Right atrium auricular region (tissue), 2 donors: ENCODE measurements at regions not wholly inside any gene's neighbourhood (a gene's known extent, or its start where the extent isn't known, plus 50 kb on each side); places are given as distances from the start of the nearest gene placed in this dataset.

Source experiments
- DNase-seq: peaks from one replicate; pipeline ENCODE4 v3.0.0-alpha.2; 2019; ENCODE audit warnings: low spot score
- H3K27ac ChIP-seq, 2 donors: fragments of 200-600 bp; sonication (generic); 1 replicate in 1 of 2; 2 replicates in 1 of 2; pipeline ENCODE4 v1.5.1; 2016 to 2019
- H3K27me3 ChIP-seq, 2 donors: fragments of 200-600 bp; sonication (generic); one replicate each; pipeline versions ENCODE4 v1.5.1 to v1.6.0; 2017 to 2019
- H3K36me3 ChIP-seq: fragments of 200-600 bp; sonication (generic); one replicate; pipeline ENCODE4 v1.5.1; 2016
- H3K4me1 ChIP-seq, 2 donors: fragments of 200-600 bp; sonication (generic); one replicate each; pipeline versions ENCODE4 v1.5.1 to v1.6.0; 2017 to 2019
- H3K4me3 ChIP-seq, 2 donors: fragments of 200-600 bp; sonication (generic); 1 replicate in 1 of 2; 2 replicates in 1 of 2; pipeline ENCODE4 v1.5.1; 2017 to 2019; ENCODE audit warnings: mild to moderate bottlenecking in 1 of 2, moderate library complexity in 1 of 2
- H3K9me3 ChIP-seq, 2 donors: fragments of 200-600 bp; sonication (generic); one replicate each; pipeline ENCODE4 v1.5.1; 2019
- CTCF ChIP-seq, 2 donors: fragments of 200-600 bp; sonication (generic); IDR thresholded peaks; one replicate each; pipeline ENCODE4 v1.5.1; 2019; ENCODE audit warnings: antibody characterized with exemption in 2 of 2

- Histone ChIP-seq H3K27ac (no peak overlapping the region), H3K4me3 (no peak overlapping the region), H3K9me3 (no peaks in the 10 kb centered on the region), H3K27me3 (no peaks in the 10 kb centered on the region), H3K4me1 (no peaks in the 10 kb centered on the region), H3K36me3 (no peaks in the 10 kb centered on the region)
- DNase-seq, result no peak
- no peak for TF ChIP-seq CTCF (IDR thresholded peaks at IDR 0.05)
Observed at GRCh38 chr3:17799312-17799711, 56.9 kb upstream of the TBC1D5 start.

- no peak for TF ChIP-seq CTCF (IDR thresholded peaks at IDR 0.05)
- Histone ChIP-seq H3K36me3 (no peaks in the 10 kb centered on the region), H3K4me1 (no peaks in the 10 kb centered on the region), H3K9me3 (no peaks in the 10 kb centered on the region), H3K27ac (no peak overlapping the region), H3K4me3 (no peak overlapping the region), H3K27me3 (no peaks in the 10 kb centered on the region)
- no peak for DNase-seq
Observed at GRCh38 chr3:17798000-17798399, 55.6 kb upstream of the TBC1D5 start.

GRCh38 chr3:17795711-17796110 is 53.3 kb upstream of the TBC1D5 start:
- TF ChIP-seq CTCF (IDR thresholded peaks at IDR 0.05), result no peak
- Histone ChIP-seq H3K9me3 (peaks cover 0 to 14% of the 10 kb centered on the region in 2 donors), H3K4me1 (no peaks in the 10 kb centered on the region), H3K4me3 (no peak overlapping the region), H3K27me3 (no peaks in the 10 kb centered on the region), H3K36me3 (no peaks in the 10 kb centered on the region), H3K27ac (no peak overlapping the region)
- DNase-seq, result no peak

- no peak for DNase-seq
- no peaks in the 10 kb centered on the region for H3K36me3 ChIP-seq
- no peak for TF ChIP-seq CTCF (IDR thresholded peaks at IDR 0.05)
- no peak overlapping the region for H3K27ac ChIP-seq
- peaks cover 0 to 14% of the 10 kb centered on the region in 2 donors for H3K9me3 ChIP-seq
- no peaks in the 10 kb centered on the region for H3K4me1 ChIP-seq
- H3K4me3 ChIP-seq, result no peak overlapping the region
- no peaks in the 10 kb centered on the region for H3K27me3 ChIP-seq
Observed at GRCh38 chr3:17795280-17795679, 52.8 kb upstream of the TBC1D5 start.

- H3K27ac ChIP-seq, result no peak overlapping the region
- H3K4me1 ChIP-seq, result no peaks in the 10 kb centered on the region
- H3K36me3 ChIP-seq, result no peaks in the 10 kb centered on the region
- no peak for TF ChIP-seq CTCF (IDR thresholded peaks at IDR 0.05)
- no peaks in the 10 kb centered on the region for H3K27me3 ChIP-seq
- no peak overlapping the region for H3K4me3 ChIP-seq
- peaks cover 0 to 14% of the 10 kb centered on the region in 2 donors for H3K9me3 ChIP-seq
- no peak for DNase-seq
Observed at GRCh38 chr3:17793542-17794195, 51.2 kb upstream of the TBC1D5 start.
